Sciatic nerve (tissue), 2 donors: ENCODE measurements at regions not wholly inside any gene's neighbourhood (a gene's known extent, or its start where the extent isn't known, plus 50 kb on each side); places are given as distances from the start of the nearest gene placed in this dataset.

Source experiments
- ATAC-seq: fragments of 200-7000 bp; cut with Tn5 transposase; one replicate; pipeline ENCODE4 v1.9.1; 2020; ENCODE audit warnings: mild to moderate bottlenecking, moderate library complexity
- DNase-seq: peaks from one replicate; pipeline ENCODE4 v3.0.0-alpha.2; 2020; ENCODE audit warnings: low spot score
- intact Hi-C: fragments of 100-400 bp; cut with DNase I; formaldehyde crosslinking; loops from one replicate; pipeline ENCODE4 v1.14.2; 2022
- donor health status: DM: no; HTN: no; CAD: no.
- donor health status: DM: no; HTN: no; CAD: no.

DNA sequence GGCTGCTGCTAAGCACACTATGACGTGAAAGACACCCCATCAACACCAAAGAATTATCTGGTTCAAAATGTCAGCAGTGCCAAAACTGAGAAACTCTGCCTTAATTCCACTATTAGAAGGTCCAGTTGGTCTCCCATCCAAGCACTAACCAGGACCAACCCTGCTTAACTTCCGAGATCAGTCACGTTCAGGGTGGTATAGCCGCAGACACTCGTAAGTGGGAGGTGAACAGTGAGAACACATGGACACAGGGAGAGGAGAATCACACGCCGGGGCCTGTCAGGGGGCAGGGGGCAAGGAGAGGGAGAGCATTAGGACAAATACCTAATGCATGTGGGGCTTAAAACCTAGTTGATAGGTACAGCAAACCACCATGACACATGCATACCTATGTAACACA, 83.4 kb downstream of the C13orf42 start:
- intact Hi-C loops = no loop called here
- DNase-seq (no peak), ATAC-seq (no peak)

DNA sequence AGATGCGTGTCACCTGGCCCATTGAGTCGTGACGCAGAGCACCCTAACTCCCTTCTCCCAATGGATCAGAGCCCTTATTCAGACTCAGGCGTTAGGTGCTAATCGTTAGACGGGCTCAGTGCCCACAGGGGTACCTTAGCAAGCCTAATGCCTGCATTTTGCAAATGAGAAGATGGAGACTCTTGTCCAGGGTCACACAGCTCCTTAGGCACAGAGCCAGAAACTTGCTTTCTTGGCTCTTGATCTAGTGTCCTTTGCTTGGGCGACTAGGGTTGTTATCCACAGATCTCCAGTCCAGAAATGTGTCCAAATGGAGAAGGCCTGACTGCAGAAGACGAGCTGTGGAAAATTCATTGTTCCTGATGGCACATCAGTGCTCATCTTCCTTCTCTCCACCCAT, 85.1 kb downstream of the C13orf42 start:
- DNase-seq = no peak
- no peak for ATAC-seq
- intact Hi-C loops = no loop called here

DNA sequence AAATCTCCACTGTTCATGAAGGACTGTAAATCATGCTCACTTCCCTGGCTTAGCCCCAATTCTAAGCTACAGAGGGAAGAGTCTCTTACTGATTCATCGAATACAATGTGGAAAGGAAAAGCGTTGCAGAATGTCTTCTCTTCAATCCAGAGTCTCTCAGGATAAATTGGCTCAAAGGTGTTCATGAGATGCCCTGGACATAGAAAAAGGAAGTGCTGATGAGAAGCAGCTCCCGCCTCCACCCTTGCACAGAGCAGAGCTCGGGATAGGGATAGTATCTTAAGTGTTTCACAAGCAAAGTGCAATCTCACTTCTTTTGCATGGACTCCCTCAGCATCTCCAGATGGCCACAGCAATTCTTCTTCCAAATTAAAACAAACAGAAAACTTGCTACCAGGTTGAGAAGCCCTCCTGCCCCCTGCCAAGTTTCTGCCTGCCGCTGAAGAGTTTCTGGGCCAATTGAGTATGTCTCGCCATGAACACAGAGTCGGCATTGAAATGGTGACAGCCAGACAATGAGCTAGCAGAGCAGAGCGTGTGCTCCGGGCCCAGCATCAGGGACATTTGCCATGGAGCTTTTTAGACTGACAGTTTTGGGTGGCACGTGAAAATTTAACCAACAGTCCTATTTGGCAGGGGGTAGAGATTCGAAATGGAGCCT, 85.7 kb downstream of the C13orf42 start:
- intact Hi-C loops = no loop called here
- no peak for ATAC-seq

DNA sequence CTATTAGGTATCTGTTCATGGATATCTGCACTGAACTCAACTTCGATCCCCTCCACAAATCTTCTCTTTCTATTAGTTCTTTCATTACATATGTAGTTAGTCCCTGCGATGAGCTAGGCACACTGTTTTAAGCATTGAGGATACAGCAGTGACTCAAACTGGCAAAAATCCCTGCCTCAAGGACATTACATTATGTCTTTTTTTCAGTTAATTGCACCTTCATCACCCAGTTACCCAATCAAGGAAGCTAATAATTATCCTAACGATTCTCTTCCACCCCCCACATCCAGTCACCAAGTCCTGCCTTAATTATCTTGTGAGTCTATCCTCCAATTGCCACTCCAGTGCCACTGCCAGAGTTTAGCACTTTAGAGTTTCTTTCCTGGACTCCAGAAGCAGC, 89.3 kb downstream of the C13orf42 start:
- intact Hi-C loops = no loop called here
- DNase-seq (no peak), ATAC-seq (no peak)

More for the DNA sequence above, 85.7 kb downstream of the C13orf42 start:
- DNase-seq = no peak

DNA sequence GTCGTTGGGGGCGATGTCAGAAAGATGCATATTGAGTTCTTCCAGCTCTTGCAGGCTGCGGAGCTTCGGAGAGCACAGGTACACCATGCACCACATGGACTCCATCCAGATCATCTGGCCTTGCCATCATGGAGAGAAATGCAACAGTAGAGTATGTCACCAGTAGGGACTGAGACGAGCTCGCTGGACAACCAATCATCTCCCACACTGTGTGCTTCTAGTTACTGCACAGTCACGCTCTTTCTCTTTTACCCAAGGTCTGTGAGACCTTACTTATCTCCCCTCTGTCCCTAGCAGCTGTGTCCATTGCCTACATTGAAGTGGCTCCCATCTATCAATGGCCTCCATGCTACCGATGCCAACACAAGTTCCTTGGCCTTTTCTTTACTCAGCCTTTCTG, 90.5 kb downstream of the C13orf42 start:
- DNase-seq = no peak
- no peak for ATAC-seq
- intact Hi-C loops = no loop called here

DNA sequence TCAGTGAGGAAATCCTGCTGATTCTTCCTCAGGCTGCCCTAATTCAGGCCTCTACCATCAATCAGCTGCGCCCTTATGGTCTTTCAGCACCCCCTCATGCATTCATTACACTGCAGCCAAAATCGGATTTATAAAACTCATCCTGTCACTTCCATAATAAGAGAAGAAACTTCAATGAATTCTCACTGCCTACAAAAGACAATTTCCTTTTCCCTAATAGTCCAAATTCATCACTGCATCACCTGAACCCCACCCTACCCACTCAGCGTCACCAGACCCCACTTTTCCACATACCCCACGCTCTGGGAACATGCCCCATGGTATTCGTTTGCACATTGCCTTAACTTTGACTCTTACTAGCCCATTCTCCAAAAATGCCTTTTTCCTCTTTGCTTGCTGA, 92.0 kb downstream of the C13orf42 start:
- ATAC-seq (no peak), DNase-seq (no peak)
- intact Hi-C loops = no loop called here

DNA sequence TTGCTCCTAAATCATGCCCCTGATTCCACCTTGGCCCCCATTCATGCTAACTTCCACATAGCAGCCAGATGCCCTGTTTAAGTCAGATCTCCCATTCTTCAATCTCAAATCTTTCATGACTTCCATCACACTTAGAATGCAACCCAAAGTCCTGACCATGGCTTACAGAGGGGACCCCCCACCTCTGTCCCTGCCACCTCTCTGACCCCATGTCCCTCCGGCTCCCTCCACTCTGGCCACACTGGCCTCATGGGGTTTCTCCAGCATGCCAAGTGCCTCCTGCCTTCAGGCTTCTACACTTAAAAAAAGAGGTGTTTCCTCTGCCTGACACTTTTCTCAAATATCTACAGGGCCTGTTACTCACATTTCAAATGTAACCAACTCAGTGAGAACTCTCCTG, 93.6 kb downstream of the C13orf42 start:
- DNase-seq = no peak
- intact Hi-C loops = no loop called here
- ATAC-seq = no peak

DNA sequence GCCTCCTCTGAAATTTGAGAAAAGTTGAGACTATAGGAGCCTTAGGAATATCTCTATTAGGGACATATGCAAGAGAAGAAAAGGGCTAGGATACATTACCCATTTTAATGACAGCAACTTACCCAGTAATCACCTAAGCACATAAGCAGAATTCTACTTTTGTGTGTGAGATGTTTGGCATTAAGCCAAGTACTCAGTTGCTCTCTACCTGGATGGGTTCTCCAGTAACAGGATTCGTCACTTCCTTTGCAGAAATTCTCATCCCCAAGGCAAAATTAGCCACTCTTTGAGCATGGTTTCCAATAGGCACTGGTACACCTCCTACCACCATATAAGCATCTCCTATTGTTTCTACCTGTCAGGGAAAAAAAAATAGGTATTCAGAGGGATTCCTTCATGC, 95.1 kb downstream of the C13orf42 start:
- DNase-seq (no peak), ATAC-seq (no peak)
- intact Hi-C loops = no loop called here

DNA sequence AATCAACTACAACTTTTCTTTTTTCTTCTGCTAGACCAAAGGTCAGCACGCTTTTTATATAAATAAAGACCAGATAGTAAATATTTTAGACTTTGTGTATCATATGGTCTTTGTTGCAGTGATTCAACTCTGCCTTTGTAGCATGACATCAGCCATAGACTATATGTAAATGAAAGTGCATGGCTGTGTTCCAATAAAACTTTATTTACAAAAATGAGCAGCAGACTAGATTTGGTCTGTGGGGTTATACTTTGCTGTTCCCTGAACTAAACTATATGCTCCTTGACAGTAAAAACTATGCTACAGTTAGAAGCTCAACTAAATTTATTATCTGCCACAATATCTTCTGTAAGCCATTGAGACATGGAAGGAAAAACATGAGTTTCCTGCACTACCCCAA, 100.0 kb downstream of the RNASEH2B start:
- DNase-seq (no peak), ATAC-seq (no peak)
- intact Hi-C loops = no loop called here

DNA sequence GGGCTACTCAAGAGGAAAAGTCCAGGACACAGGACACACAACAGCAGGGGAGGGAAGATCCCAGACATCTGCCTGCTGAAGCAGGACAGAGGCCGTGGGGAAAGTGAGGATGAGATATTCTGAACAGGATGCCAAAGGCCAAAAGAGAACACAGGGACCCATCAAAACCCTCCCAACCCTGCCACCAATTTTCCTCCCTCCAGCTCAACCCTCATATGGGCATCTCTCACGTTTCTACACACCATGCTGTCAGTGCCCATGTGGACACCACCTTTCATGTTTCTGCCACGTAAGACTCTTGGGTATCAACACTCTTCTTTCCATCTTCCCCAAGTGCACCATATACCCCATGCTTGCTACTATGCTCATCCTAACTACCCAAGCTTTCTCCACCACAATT, 97.6 kb downstream of the RNASEH2B start:
- DNase-seq (no peak), ATAC-seq (no peak)
- intact Hi-C loops = no loop called here

DNA sequence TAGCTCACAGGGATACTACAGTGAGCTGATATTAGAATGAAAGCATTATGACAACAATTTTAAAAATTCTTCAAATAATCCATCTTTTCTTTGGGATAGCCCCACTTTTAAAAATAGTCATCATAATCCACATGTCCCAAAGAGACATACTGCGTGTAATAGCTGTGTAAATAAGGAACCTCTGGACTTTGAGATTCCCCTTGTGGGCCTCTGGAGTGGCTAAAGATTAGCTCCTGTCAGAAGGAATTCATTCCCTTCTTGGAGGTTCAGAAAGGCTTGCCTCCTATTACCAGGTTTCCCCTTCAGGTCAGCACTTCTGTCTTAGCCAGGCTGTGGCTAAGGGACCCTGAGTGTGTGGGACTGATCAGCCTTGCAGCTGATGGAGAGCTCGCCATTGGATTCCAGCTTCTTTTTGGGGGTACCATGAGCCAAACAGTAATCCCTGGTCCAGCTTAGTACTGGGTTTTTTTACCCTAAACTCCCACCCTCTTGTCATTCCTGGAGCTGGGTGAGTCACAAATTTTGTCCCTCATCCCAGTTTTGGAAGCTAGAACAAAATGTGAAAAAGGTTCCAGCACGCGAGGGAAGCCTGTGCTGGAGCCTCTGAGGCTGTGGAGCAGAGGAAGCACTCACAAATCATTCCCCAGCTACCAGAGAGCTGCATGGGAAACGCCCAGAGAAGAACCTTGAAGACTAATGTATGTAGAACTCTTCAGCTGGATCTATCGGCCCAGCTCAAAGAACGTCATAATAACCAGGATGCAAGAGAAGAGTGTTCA, 96.7 kb downstream of the RNASEH2B start:
- intact Hi-C loops = no loop called here
- ATAC-seq = peak; percentile 36
- DNase-seq = no peak
